IgD-negative memory B cell (primary cell): ENCODE measurements at regions not wholly inside any gene's neighbourhood (a gene's known extent, or its start where the extent isn't known, plus 50 kb on each side); places are given as distances from the start of the nearest gene placed in this dataset.
"Not testable (repeated sequence)": the region's sequence is repeated elsewhere in the genome, so short reads cannot be mapped to it uniquely, and the experiment has no call there.

ENCODE experiments used
- H3K27ac Mint-ChIP-seq, 3 donors: one replicate each; pipeline ENCODE4 v1.8.0; 2020 to 2022; ENCODE audit warnings: mild to moderate bottlenecking in 3 of 3, mixed read lengths in 3 of 3, moderate library complexity in 1 of 3
- H3K27me3 Mint-ChIP-seq: one replicate; pipeline ENCODE4 v1.8.0; 2021; ENCODE audit warnings: mixed read lengths
- H3K36me3 Mint-ChIP-seq: one replicate; pipeline ENCODE4 v1.8.0; 2020; ENCODE audit warnings: mild to moderate bottlenecking, mixed read lengths
- H3K4me1 Mint-ChIP-seq, 3 donors: one replicate each; pipeline ENCODE4 v1.8.0; 2020 to 2022; ENCODE audit warnings: mixed read lengths in 3 of 3, mild to moderate bottlenecking in 1 of 3
- H3K4me3 Mint-ChIP-seq, 4 donors: one replicate each; pipeline ENCODE4 v1.8.0; 2020 to 2022; ENCODE audit warnings: mild to moderate bottlenecking in 4 of 4, mixed read lengths in 4 of 4, moderate library complexity in 3 of 4
- H3K9me3 Mint-ChIP-seq, 3 donors: one replicate each; pipeline ENCODE4 v1.8.0; 2020 to 2021; ENCODE audit warnings: mixed read lengths in 3 of 3, mild to moderate bottlenecking in 1 of 3

DNA sequence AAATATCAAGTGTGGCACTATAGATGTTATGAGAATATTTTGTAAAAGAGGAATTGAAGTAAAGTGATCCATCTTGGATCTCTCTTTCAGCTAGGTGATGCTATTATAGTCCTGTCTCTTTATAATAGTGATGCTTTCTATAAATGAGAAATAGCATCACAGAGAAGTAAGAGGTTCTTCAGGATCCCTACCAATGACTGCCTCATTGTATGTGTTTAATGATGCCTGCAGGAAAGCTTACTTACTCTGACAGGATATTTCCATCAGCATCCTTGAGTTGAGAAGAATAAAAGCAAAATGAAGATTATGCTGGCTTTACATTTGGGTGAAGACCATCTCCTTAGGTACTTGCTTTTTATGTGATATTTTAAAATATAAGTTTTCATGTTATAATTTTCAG is 846.0 kb upstream of the LRFN5 start:
- H3K4me3 Mint-ChIP-seq: no peak overlapping the region
- H3K4me1 Mint-ChIP-seq: no peaks in the 10 kb centered on the region
- H3K27me3 Mint-ChIP-seq: no peaks in the 10 kb centered on the region
- H3K27ac Mint-ChIP-seq: no peak overlapping the region
- peaks cover 2 to 12% (median 7%) of the 10 kb centered on the region in 3 donors for H3K9me3 Mint-ChIP-seq
- no peaks in the 10 kb centered on the region for H3K36me3 Mint-ChIP-seq

DNA sequence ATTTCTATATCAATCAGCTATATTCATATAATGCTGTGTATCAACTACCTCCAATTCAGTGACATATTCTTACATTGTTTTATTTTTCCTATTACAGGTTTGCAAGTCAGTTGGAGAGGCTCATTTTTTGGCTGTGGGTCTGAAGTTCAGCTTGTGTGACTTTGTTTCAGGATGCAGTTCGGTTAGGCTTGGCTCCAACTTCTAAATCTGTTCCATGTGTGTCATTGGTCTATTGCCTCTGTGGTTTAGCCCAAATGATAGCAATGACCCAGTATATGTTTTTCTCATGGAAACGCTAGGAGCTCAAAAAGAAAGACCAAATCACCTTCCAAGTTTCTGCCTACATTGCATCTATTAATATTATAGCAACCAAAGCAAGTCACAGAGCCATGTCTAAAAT is 848.6 kb upstream of the LRFN5 start:
- H3K27me3 Mint-ChIP-seq: no peaks in the 10 kb centered on the region
- H3K27ac Mint-ChIP-seq: no peak overlapping the region
- no peaks in the 10 kb centered on the region for H3K36me3 Mint-ChIP-seq
- H3K9me3 Mint-ChIP-seq: peaks cover 0 to 10% (median 9%) of the 10 kb centered on the region in 3 donors
- no peaks in the 10 kb centered on the region for H3K4me1 Mint-ChIP-seq
- H3K4me3 Mint-ChIP-seq: no peak overlapping the region

DNA sequence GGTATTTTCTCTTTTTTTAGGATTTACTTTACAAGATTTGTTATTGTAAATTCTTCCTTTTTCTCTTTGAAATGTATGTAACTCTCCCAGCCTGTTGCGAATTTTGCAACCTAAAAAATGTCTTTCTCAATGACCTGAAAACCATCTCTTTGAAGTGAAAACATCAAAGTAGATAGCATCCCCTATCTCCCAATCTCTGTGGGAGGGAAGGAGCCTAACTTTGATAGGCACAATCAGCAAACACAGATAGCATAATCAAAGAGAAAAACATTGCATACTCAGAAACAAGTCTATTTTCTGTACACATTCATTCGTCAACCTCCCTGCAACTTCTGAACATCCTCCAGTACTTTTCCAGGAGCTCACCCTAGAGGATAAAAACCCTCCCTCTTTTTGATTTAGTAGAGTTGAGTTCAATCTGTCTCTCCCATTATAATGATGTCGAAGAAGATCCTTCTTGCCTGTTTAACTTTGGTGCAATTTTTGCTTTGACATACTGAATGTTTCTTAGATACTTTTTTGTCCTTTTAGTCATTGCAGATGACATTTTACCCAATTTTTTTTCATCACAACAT is 849.2 kb upstream of the LRFN5 start:
- no peaks in the 10 kb centered on the region for H3K27me3 Mint-ChIP-seq
- no peaks in the 10 kb centered on the region for H3K4me1 Mint-ChIP-seq
- peaks cover 0 to 10% (median 10%) of the 10 kb centered on the region in 3 donors for H3K9me3 Mint-ChIP-seq

DNA sequence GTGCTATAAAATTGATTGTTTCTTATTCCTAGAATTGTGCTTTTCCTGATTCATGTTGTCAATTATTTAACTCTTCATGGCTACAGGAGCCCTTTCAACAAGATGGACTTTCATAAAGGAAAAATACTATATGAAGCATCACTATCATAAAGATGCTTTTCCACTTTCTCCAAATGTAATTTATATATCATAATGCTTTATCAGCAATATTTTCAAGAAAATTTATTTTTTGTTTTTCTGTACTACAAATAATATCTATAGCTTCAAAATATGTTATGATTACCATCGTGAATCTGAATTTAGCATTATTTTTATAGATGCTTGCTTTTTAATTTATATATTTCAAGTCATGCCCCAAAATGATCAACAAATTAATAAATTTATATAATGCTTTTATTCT is 873.5 kb upstream of the LRFN5 start:
- Mint-ChIP-seq H3K4me1 (no peaks in the 10 kb centered on the region), H3K36me3 (no peaks in the 10 kb centered on the region), H3K9me3 (peaks cover 0 to 8% (median 4%) of the 10 kb centered on the region in 3 donors), H3K27ac (no peak overlapping the region), H3K4me3 (no peak overlapping the region), H3K27me3 (no peaks in the 10 kb centered on the region)

More for the DNA sequence above, 849.2 kb upstream of the LRFN5 start:
- H3K27ac Mint-ChIP-seq: no peak overlapping the region
- H3K4me3 Mint-ChIP-seq: no peak overlapping the region
- no peaks in the 10 kb centered on the region for H3K36me3 Mint-ChIP-seq

DNA sequence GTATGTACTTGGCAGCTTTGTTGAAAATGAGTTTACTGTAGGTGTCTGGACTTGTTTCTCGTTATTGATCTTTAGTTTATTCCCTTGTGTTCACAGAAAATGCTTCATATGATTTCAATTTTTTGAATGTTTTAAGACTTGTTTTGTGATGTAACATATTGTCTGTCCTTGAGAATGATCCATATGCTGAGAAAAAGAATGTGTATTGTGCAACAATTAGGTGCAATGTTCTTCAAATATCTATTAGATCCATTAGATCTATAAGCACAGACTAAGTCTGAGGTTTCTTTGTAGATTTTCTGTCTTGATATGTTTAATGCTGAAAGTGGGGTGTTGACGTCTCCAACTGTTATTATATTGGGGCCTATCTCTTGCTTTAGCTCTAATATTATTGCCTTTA is 879.6 kb upstream of the LRFN5 start:
- Mint-ChIP-seq H3K4me1 (no peaks in the 10 kb centered on the region), H3K4me3 (no peak overlapping the region), H3K9me3 (peaks cover 0 to 7% (median 6%) of the 10 kb centered on the region in 3 donors), H3K27me3 (no peaks in the 10 kb centered on the region), H3K27ac (no peak overlapping the region), H3K36me3 (no peaks in the 10 kb centered on the region)

DNA sequence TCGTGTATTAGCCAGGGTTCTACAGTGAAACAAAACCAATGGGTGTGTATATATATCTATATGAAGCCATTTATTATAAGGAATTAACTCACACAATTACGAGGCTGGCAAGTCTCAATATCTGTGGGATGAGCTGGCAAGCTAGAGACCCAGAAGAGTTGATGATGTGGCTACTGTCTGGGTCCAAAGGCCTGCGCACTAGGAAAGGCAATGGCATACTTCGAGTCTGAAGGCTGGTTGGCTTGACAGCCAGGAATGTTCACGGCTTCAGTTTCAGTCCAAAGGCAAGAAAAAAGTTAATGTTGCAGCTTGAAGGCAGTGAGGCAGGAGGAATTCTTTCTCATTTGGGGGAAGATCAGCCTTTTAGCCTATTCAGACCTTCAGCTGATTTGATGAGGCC is 893.3 kb upstream of the LRFN5 start:
- no peak overlapping the region for H3K4me3 Mint-ChIP-seq
- peaks cover 5 to 16% (median 14%) of the 10 kb centered on the region in 3 donors for H3K9me3 Mint-ChIP-seq
- no peak overlapping the region for H3K27ac Mint-ChIP-seq
- H3K36me3 Mint-ChIP-seq: peaks cover 2% of the 10 kb centered on the region
- H3K4me1 Mint-ChIP-seq: no peaks in the 10 kb centered on the region
- no peaks in the 10 kb centered on the region for H3K27me3 Mint-ChIP-seq

DNA sequence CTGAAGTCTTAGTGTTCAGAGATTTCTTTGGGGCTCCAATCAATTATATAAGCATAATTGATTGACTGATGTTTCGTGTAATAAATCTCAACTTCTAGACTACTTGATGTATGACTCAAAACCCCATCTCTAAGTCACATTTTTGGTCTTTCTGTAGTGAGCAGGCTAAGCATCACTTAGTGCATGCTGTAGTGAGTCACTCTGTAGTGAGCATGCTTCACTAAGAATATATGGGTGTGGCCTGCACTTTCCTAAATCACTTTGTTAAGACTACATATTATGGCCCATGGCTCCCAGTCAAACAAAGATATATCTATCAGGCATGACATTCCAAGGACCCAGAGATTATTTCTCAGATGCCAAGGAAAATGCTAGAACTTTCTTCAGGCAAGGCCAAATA is 909.4 kb upstream of the LRFN5 start:
- Mint-ChIP-seq H3K27me3 (no peaks in the 10 kb centered on the region), H3K4me3 (no peak overlapping the region), H3K27ac (no peak overlapping the region), H3K9me3 (peaks cover 0 to 3% (median 2%) of the 10 kb centered on the region in 3 donors), H3K36me3 (no peaks in the 10 kb centered on the region), H3K4me1 (no peaks in the 10 kb centered on the region)

DNA sequence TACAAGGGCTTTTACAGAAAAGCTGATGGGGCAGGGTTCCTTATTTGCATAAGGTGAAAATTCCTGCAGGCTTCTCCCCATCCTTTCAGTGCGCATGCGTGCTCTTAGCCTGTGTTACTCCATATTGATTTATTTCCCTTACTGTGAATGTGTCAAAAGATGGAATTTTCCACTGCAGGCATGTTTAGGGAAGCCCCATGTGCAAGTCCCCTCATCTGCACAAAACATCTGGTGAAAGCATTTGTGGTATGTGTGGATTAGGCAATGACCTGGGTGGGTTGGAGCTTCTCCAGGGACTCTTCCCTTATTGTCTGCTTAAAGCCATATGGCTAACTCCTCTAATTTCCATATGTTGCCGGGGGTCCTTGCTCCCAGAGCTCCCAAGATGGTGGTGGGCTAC is 912.7 kb upstream of the LRFN5 start:
- no peaks in the 10 kb centered on the region for H3K27me3 Mint-ChIP-seq
- H3K4me3 Mint-ChIP-seq: peak overlapping the region in 1 of 4 donors; percentile 74
- no peak overlapping the region for H3K27ac Mint-ChIP-seq
- H3K9me3 Mint-ChIP-seq: peaks cover 0 to 3% (median 2%) of the 10 kb centered on the region in 3 donors
- H3K4me1 Mint-ChIP-seq: no peaks in the 10 kb centered on the region
- H3K36me3 Mint-ChIP-seq: no peaks in the 10 kb centered on the region

DNA sequence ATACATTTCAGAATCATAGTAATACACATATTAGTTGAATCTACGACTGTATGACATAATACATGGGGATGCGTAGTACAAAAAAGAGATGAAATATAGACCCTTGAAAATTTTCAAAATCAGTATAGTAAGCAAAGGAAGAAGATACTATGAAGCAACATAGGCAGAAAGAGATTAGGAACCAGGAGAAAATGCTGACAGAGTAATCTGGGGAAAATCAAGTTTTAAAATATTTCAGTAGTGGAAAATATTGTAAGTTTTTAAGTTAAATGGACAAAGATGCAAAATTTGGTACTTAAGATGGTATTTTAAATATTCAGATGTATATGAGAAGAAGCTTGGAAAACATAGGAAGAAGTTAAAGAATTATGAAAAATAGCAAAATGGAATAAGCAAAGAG is 915.6 kb upstream of the LRFN5 start:
- Mint-ChIP-seq H3K36me3 (no peaks in the 10 kb centered on the region), H3K9me3 (peaks cover 0 to 3% (median 2%) of the 10 kb centered on the region in 3 donors), H3K27ac (no peak overlapping the region), H3K27me3 (no peaks in the 10 kb centered on the region), H3K4me3 (no peak overlapping the region), H3K4me1 (no peaks in the 10 kb centered on the region)

DNA sequence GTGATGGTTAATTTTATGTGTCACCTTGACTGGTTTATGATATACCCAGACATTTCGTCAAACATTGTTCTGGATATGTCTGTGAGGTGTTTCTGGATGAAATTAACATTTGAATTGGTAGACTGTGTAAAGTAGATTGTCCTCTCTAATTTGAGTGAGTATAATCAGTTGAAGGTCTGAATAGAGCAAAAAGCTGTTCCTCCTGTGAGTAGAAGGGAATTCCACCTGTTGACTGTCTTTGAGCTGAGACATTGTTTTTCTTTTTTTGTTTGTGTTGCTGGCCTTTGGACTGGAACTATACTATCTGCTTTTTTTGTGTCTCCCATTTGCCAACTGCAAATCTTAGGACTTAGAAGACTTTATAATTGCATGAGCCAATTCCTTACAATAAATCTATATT is 920.9 kb upstream of the LRFN5 start:
- H3K27me3 Mint-ChIP-seq: no peaks in the 10 kb centered on the region
- no peaks in the 10 kb centered on the region for H3K4me1 Mint-ChIP-seq
- H3K9me3 Mint-ChIP-seq: peaks cover 0 to 3% (median 2%) of the 10 kb centered on the region in 3 donors
- H3K4me3 Mint-ChIP-seq: no peak overlapping the region
- H3K27ac Mint-ChIP-seq: no peak overlapping the region
- no peaks in the 10 kb centered on the region for H3K36me3 Mint-ChIP-seq

DNA sequence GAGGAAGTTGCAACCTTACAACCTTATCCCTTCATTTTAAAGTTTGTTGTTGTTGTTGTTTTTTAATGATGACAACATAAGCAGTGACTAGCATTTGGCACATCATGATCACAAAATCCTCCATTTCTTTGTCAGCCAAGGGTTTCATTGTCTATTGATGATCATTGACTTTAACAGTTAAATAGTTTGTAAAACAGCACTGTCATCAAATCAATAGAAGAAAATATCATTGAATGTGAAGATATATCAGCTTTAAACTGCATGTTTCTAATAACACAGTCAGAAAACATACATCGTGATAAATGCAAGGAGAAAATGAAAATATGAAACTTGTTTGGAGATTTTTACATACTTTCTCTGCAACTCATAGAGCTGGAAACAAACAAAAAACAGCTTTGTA is 922.3 kb upstream of the LRFN5 start:
- H3K9me3 Mint-ChIP-seq: peaks cover 2 to 13% (median 3%) of the 10 kb centered on the region in 3 donors
- H3K4me3 Mint-ChIP-seq: no peak overlapping the region
- H3K27ac Mint-ChIP-seq: no peak overlapping the region
- H3K4me1 Mint-ChIP-seq: peaks cover 0 to 2% (median 0%) of the 10 kb centered on the region in 3 donors
- H3K36me3 Mint-ChIP-seq: no peaks in the 10 kb centered on the region
- no peaks in the 10 kb centered on the region for H3K27me3 Mint-ChIP-seq

DNA sequence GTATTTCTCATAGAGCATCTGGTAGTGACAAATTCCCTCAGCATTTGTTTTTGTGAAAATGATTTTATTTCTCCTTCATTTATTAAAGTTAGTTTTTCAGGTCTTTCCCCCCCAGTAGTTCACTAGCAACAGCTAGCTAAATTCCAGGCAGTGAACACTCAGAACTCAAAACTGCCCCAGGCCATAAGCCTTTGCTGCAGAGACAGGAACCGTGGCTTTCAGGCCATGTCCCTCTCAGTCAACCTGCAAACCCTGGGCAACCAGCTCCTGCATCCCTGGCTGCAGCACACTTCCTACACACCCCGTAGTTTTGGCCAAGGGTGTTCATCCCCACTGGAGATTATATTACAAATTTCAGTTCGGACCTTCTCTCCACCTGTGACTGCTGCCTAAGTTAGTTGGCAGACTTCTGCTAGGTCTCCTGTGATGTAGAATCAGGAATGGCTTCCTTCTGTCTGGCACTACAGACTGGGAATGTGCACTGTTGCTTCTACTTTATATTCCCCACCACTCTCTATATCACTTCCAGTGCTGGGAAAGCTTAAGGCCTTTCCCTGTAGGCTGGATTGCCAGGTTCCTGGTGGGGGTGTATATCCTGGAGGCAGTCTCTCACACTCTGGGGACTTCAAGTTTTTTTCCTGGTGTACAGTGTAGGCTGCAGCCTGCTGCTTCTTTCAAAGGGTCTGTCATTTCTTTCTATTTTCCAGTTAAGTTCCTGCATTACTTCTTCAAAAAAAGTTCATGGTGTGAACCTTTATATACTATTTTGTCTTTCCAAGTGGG is 924.4 kb upstream of the LRFN5 start:
- H3K27me3 Mint-ChIP-seq: no peaks in the 10 kb centered on the region
- H3K36me3 Mint-ChIP-seq: peaks cover 1% of the 10 kb centered on the region
- H3K27ac Mint-ChIP-seq: no peak overlapping the region
- H3K9me3 Mint-ChIP-seq: peaks cover 6 to 18% (median 7%) of the 10 kb centered on the region in 3 donors
- peaks cover 0 to 2% (median 0%) of the 10 kb centered on the region in 3 donors for H3K4me1 Mint-ChIP-seq
- no peak overlapping the region for H3K4me3 Mint-ChIP-seq

DNA sequence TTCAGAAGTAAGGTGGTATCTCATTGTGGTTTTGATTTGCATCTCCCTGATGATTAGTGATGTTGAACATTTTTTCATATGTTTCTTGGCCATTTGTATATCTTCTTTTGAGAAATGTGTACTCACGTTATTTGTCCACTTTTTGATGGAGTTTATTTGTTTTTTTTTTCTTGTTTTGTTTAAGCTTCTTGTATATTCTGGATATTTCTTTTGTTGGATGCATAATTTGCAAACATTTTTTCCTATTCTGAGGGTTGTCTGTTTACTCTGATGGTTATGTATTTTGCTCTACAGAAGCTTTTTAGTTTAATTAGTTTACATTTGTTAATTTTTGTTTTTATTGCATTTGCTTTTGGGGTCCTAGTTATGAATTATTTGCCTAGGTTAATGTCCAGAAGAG is 927.4 kb upstream of the LRFN5 start:
- peaks cover 0 to 2% (median 0%) of the 10 kb centered on the region in 3 donors for H3K4me1 Mint-ChIP-seq
- peaks cover 1% of the 10 kb centered on the region for H3K36me3 Mint-ChIP-seq
- no peak overlapping the region for H3K27ac Mint-ChIP-seq
- no peaks in the 10 kb centered on the region for H3K27me3 Mint-ChIP-seq
- H3K4me3 Mint-ChIP-seq: no peak overlapping the region
- peaks cover 7 to 22% (median 8%) of the 10 kb centered on the region in 3 donors for H3K9me3 Mint-ChIP-seq

DNA sequence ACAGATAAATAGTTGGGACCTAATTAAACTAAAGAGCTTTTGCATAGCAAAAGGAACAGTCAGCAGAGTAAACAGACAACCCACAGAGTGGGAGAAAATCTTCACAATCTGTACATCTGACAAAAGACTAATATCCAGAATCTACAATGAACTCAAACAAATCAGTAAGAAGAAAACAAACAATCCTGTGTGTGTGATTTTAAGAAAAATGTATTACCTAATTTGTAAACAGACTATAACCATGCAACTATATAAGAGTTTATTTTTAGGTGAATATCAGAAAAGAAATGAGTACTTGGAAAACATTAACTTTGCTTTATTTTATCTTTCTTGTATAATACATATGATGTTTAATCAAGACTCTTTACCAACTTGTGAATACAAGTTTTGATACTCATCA is 929.5 kb upstream of the LRFN5 start:
- H3K4me3 Mint-ChIP-seq, H3K27ac Mint-ChIP-seq, H3K4me1 Mint-ChIP-seq, H3K36me3 Mint-ChIP-seq, H3K27me3 Mint-ChIP-seq: not testable (repeated sequence)
- peaks cover 7 to 22% (median 8%) of the 10 kb centered on the region in 3 donors for H3K9me3 Mint-ChIP-seq

DNA sequence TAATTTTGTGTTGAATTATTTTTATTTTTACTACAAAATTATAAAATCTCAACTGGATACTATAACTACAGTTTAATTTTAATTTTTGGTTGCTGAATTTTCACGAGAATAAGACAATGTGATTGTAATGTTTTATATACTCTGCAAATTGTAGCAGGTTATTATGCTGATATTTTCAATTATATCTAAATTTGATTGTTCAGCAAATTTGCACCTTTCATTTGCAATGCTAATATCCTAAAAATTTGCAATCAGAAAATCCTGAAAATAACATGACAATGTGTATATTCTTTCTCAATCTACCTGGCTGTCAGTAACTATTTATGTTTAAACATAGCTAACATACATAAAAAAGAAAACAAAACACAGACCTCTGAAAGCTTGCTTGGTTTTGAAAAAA is 932.2 kb upstream of the LRFN5 start:
- Mint-ChIP-seq H3K9me3 (peaks cover 5 to 10% (median 7%) of the 10 kb centered on the region in 3 donors), H3K4me3 (no peak overlapping the region), H3K27ac (no peak overlapping the region), H3K36me3 (peaks cover 1% of the 10 kb centered on the region), H3K27me3 (no peaks in the 10 kb centered on the region), H3K4me1 (no peaks in the 10 kb centered on the region)

DNA sequence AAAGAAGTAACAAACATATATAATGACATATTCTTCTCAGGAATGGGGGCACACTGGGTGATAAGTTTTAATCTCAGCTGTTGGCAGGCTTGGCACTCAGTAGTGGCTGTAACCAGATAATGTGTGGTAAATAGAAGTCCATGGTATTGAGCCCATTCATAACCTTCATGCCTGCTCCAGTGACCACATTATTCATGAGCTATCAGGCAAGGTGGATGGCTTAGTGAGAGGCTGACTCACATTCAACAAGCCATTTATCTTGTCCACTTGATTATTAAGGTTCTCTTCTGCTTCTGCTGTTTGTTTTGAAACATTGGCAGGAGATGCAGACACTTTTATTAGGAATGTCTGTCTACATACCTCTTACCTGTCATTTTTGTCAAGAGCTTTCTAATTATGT is 950.4 kb upstream of the LRFN5 start:
- H3K9me3 Mint-ChIP-seq: peaks cover 0 to 9% (median 0%) of the 10 kb centered on the region in 3 donors

More for the DNA sequence above, 950.4 kb upstream of the LRFN5 start:
- H3K4me3 Mint-ChIP-seq: no peak overlapping the region
- H3K36me3 Mint-ChIP-seq: no peaks in the 10 kb centered on the region
- H3K27me3 Mint-ChIP-seq: no peaks in the 10 kb centered on the region
- H3K27ac Mint-ChIP-seq: no peak overlapping the region
- no peaks in the 10 kb centered on the region for H3K4me1 Mint-ChIP-seq
